GM10248 (cell line): ENCODE measurements at regions not wholly inside any gene's neighbourhood (a gene's known extent, or its start where the extent isn't known, plus 50 kb on each side); places are given as distances from the start of the nearest gene placed in this dataset.
"Not testable (repeated sequence)": the region's sequence is repeated elsewhere in the genome, so short reads cannot be mapped to it uniquely, and the experiment has no call there.

Experiments
- CTCF ChIA-PET: fragments of 300-600 bp; sonication (Branson Sonifier 250); formaldehyde crosslinking; extraction: SDS; loops from one replicate; lab custom pipeline; 2021; ENCODE audit warnings: antibody characterized with exemption; lab: Yijun Ruan, JAX
- POLR2A ChIA-PET: fragments of 350-650 bp; sonication (Branson Sonifier 250); formaldehyde crosslinking; extraction: SDS; loops from one replicate; lab custom pipeline; 2020; ENCODE audit warnings: antibody characterized with exemption; lab: Yijun Ruan, JAX
- DNase-seq: peaks from one replicate; pipeline ENCODE4 v3.0.0; 2012; ENCODE audit errors: extremely low spot score
- TF ChIP-seq, protein P1 (sequence below): IDR thresholded peaks from 2 replicates; pipeline ENCODE4 v1.5.1; 2012; ENCODE audit warnings: mild to moderate bottlenecking, low read depth; ENCODE audit errors: extremely low read depth, missing control alignments, control extremely low read depth

DNA sequence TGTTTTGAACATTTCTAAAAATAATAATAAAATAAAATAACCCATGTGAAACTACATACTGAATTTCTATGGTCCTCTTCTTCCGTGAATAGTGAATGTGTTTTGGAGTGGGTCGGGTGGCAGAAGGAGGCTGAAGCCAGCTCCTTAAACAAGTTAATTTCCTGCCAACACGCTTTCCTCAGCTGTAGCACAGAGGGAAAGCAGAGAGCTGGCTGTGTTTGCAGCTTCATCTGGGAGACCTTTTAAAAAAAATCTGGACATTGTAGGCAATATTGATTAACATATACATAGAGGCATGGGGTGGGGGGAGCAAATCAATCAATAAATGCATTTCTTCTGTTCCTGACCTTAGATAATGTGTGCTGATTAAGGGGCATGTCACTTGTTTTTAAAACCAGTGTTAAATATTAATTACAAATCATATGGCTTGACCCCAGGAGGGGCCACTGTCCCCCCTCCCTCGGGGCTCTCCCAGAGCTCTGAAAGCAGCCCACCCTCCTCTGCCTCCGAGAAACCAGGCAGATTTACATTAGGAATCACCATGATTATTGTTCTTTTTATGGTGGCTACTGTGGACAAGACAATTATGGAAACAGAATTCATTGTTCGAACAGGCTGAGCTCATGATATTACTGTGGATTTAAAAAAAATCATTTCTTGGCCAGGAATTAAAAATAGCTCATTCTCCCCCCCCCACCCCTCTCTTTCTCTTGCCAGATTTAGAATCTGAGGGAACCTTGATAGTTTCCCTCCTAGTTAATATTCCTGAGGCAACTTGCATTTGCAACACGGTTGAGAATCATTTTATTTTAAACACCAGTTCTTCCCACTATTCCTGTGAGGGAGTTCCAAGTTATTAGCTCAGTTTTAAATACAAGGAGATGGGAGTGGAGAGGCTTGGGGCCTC, 100.5 kb upstream of the CARD11 start:
- POLR2A ChIA-PET, result no interaction called here
- TF ChIP-seq, protein P1, sequence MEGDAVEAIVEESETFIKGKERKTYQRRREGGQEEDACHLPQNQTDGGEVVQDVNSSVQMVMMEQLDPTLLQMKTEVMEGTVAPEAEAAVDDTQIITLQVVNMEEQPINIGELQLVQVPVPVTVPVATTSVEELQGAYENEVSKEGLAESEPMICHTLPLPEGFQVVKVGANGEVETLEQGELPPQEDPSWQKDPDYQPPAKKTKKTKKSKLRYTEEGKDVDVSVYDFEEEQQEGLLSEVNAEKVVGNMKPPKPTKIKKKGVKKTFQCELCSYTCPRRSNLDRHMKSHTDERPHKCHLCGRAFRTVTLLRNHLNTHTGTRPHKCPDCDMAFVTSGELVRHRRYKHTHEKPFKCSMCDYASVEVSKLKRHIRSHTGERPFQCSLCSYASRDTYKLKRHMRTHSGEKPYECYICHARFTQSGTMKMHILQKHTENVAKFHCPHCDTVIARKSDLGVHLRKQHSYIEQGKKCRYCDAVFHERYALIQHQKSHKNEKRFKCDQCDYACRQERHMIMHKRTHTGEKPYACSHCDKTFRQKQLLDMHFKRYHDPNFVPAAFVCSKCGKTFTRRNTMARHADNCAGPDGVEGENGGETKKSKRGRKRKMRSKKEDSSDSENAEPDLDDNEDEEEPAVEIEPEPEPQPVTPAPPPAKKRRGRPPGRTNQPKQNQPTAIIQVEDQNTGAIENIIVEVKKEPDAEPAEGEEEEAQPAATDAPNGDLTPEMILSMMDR, result no peak
- no peak for DNase-seq
- CTCF ChIA-PET, result interaction anchor here (1.3 to 1.7 kb wide), 2 partner anchors 10 kb away, joined by 6 to 10 read pairs; no protein-coding TSS in a partner anchor

DNA sequence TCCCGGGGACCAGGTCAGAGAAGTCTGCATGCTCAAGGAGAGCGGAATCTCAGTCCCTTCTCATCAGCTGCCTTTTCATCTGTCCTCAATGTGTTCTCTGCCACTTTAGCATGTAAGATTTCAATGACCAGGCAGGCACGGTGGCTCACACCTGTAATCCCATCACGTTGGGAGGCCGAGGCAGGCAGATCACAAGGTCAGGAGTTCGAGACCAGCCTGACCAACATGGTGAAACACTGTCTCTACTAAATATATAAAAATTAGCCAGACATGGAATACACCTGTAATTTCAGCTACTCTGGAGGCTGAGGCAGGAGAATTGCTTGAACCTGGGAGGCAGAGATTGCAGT, 101.1 kb upstream of the CARD11 start:
- CTCF ChIA-PET, result interaction anchor here (1.3 to 1.7 kb wide), 2 partner anchors 10 kb away, joined by 6 to 10 read pairs; no protein-coding TSS in a partner anchor
- POLR2A ChIA-PET, DNase-seq: not testable (repeated sequence)

DNA sequence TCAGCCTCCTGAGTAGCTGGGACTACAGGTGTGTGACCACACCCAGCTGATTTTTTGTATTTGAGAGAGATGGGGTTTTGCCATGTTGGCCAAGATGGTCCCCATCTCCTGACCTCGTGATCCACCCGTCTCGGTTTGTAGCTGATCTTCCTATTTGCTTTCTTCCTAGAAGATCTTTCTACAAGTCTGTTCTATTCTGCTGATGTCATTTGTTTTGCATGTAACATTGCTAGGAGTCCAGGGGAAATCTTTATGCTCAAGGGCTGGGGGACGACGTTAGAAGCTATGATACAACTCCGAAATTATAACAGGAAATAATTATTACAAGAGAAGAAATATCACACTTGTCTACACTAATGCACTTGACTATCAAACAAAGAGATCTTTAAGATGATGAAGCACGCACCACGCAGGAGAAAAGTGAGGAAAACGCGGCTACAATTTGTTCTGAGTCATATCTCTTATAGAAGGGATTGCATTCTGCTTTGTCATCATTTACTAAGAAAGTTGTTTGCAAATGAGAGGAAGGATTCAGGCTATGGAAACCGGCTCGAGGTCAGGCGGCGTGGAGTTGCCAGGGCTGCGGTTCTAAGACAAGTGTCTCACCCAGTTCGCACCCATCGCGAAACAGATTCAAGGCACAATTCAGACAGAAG, 103.0 kb upstream of the CARD11 start:
- TF ChIP-seq, protein P1, result no peak
- ChIA-PET POLR2A (no interaction called here), CTCF (interaction anchor here (0.7 to 2.1 kb wide), 5 partner anchors 9 to 54 kb away, joined by 3 to 11 read pairs (median 3); no protein-coding TSS in a partner anchor)
- DNase-seq, result no peak

DNA sequence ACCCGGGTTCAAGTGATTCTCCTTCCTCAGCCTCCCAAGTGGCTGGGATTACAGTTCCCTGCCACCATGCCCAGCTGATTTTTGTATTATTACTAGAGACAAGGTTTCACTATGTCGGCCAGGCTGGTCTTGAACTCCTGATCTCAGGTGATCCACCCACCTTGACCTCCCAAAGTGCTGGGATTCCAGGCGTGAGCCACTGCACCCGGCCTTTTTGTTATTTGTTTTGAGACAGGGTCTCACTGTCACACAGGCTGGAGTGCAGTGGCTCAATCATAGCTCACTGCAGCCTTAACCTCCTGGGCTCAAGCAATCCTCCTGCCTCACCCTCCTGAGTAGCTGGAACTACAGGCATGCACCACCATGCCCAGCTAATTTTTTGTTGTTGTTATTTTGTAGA, 104.8 kb upstream of the CARD11 start:
- CTCF ChIA-PET, result interaction anchor here (1.1 to 1.4 kb wide), 2 partner anchors 59 to 83 kb away, joined by 3 to 4 read pairs; no protein-coding TSS in a partner anchor
- POLR2A ChIA-PET, DNase-seq: not testable (repeated sequence)

DNA sequence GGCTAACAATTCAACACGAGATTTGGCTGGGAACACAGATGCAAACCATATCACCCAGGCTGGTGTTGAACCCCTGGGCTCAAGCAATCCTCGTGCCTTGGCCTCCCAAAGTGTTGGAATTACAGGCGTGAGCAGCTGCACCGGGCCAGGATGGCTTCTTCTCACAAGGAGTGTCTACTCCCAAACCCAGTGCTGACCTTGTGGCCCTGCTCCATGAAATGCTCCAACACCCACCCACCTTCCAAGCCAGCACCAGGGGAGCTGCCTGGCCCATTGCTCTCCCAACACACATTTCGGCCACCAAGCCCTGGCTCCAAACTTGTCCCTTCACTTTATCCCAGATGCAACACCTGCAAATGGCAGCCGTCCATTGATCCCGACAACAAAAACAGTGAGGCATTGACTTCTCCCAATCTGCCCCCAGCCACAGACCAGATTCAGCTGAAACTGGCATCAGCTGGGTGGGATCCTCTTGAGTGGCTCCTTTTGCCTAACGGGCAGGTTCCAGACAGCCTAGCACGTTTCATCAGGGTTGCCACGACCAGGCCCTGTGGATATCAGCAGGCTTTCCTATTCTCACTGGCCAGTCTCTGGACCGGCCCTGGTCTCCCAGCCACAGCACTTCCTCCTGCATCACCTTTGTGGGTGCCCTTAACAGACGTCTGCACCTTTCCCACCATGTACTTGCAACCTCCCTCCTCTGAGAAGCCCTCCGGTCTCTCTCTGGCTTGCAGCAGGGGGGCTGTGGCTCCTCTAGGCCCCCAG, 105.7 kb upstream of the CARD11 start:
- DNase-seq, result no peak
- ChIA-PET POLR2A (no interaction called here), CTCF (interaction anchor here (1.1 to 3.1 kb wide), 2 partner anchors 84 to 284 kb away, joined by 4 to 15 read pairs; no protein-coding TSS in a partner anchor)
- TF ChIP-seq, protein P1, result no peak

DNA sequence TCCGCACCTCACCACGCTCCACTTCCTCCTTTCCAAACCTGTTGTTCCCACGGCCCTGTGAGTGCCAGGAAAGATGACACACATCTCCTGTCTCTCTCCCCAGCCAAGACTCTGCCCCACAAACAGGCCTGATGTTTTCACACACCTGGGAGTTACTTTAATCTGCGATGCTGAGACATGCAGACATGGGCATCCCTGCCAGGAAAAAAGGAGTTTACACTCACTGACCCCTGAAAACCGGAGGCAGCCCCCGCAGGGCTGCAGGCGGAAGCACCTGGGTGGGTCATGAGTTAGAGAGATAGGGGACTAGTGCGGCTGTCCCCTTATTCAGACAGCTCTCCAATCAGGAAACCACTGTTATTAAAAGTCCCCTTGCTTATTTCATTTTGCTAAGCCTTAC, 106.4 kb upstream of the CARD11 start:
- TF ChIP-seq, protein P1, result no peak
- no peak for DNase-seq
- ChIA-PET POLR2A (no interaction called here), CTCF (interaction anchor here (3.1 kb wide), 1 partner anchor 285 kb away, joined by 15 read pairs; no protein-coding TSS in a partner anchor)

DNA sequence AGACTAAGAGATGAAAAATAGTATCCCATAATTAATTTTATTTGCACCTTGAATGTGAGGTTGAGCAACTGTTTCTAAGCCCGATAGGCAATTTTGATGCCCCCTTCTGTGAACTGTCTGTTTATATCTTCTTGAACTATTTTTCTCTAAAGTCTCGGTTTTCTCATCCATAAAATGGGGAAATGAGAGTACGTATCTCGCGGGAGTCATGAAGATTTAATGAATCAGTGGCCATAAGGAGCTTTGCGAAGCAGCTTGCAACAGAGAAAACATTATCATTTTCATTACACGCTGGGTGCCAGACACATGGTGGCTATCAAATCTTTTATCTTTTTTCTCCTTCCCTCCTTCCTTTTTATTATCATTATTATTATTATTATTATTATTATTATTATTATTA, 108.1 kb upstream of the CARD11 start:
- no peak for DNase-seq
- TF ChIP-seq, protein P1, result no peak
- ChIA-PET POLR2A (no interaction called here), CTCF (interaction anchor here (3.1 kb wide), 1 partner anchor 287 kb away, joined by 15 read pairs; no protein-coding TSS in a partner anchor)
